Choroid plexus epithelial cell (primary cell): ENCODE measurements at regions not wholly inside any gene's neighbourhood (a gene's known extent, or its start where the extent isn't known, plus 50 kb on each side); places are given as distances from the start of the nearest gene placed in this dataset.

Experiments used
- DNase-seq: peaks from one replicate; pipeline ENCODE4 v3.0.0-alpha.2; 2010; ENCODE audit warnings: low read depth
- H3K4me3 ChIP-seq: 2 replicates; pipeline ENCODE4 v1.5.1; 2011; ENCODE audit warnings: low read depth, mild to moderate bottlenecking, control low read depth, low read length, moderate library complexity
- TF ChIP-seq, protein P1 (sequence below): conservative IDR thresholded peaks from 2 replicates; pipeline ENCODE4 v1.5.1; 2011; ENCODE audit warnings: low read depth, mild to moderate bottlenecking, control low read depth, inconsistent platforms, low read length, moderate library complexity

DNA sequence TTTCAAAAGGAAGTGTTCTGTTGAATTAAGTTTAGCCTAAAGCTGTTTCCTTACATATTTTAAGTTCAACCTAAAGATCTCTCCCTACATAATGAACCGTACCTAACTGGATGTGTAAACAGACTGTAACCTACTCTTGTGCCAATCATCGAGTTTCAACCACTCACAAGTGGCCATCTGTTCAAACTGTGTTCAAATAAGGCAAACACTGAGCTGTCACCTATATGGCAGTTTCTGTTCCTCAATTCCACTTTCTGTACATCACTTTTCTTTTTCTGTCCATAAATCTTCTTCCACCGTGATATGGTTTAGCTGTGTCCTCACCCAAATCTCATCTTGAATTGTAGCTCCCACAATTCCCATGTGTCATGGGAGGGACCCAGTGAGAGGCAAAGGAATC lies 428.6 kb downstream of the HACE1 start:
- no peak for DNase-seq
- TF ChIP-seq, protein P1, sequence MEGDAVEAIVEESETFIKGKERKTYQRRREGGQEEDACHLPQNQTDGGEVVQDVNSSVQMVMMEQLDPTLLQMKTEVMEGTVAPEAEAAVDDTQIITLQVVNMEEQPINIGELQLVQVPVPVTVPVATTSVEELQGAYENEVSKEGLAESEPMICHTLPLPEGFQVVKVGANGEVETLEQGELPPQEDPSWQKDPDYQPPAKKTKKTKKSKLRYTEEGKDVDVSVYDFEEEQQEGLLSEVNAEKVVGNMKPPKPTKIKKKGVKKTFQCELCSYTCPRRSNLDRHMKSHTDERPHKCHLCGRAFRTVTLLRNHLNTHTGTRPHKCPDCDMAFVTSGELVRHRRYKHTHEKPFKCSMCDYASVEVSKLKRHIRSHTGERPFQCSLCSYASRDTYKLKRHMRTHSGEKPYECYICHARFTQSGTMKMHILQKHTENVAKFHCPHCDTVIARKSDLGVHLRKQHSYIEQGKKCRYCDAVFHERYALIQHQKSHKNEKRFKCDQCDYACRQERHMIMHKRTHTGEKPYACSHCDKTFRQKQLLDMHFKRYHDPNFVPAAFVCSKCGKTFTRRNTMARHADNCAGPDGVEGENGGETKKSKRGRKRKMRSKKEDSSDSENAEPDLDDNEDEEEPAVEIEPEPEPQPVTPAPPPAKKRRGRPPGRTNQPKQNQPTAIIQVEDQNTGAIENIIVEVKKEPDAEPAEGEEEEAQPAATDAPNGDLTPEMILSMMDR = no peak
- no peak overlapping the region for H3K4me3 ChIP-seq

DNA sequence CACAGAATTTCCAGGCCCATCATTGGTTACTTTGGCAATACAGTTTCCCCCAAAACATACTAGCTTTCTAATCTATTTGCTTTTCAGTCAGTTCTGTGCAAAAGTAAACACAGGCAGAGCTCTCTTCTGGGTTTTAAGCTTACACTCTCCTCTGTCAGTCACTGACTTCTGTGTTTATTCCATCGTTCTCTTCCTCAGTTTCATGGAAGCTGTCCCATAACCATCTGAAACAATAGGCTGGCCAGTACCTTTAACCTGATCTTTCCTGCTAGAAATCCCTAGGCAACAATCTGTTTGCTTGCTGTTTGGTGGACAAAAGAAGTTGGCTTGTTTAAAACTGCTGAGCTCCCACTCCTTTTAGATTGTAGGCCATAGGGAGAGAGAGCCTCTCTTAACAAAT lies 431.5 kb downstream of the HACE1 start:
- DNase-seq = no peak
- H3K4me3 ChIP-seq = no peak overlapping the region
- TF ChIP-seq, protein P1 = no peak

DNA sequence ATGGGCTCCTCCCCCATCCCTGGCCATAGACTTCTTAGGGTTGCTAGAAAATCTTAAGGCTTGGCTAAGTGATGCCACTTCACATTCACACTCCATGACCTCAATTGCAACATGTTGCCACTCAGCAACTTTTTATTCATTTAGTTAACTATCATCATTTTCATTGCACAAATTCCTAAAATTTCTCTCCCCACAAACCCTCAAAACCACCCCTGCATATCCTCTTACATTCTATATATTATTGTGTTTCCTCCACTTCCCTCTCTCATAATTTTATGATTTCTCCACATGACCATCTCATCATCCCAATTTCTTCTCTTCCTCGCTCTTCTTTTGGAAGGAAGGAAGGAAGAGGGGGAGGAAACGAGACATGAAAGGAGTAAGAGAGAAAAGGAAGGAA lies 436.0 kb downstream of the HACE1 start:
- no peak for DNase-seq
- H3K4me3 ChIP-seq = no peak overlapping the region
- TF ChIP-seq, protein P1 = no peak

DNA sequence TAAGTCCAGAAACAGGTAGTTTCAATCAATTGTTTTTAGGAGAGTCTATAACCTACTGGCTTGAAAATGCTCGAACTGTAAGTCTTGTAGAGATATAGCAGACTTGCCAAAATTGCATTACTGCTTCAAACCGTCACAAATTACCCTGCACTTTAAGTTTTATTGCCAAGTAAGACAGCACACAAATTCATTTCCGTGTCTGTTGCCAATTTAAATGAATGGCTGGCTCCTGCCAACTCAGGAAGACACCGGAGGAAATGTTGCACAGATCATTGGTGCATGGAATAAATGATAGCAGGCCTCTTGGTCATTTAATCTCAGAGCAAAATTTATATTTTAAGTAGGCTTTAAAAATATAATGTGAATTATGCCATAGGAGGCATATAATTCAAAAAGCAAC lies 438.1 kb downstream of the HACE1 start:
- TF ChIP-seq, protein P1 = no peak
- H3K4me3 ChIP-seq = no peak overlapping the region
- no peak for DNase-seq

DNA sequence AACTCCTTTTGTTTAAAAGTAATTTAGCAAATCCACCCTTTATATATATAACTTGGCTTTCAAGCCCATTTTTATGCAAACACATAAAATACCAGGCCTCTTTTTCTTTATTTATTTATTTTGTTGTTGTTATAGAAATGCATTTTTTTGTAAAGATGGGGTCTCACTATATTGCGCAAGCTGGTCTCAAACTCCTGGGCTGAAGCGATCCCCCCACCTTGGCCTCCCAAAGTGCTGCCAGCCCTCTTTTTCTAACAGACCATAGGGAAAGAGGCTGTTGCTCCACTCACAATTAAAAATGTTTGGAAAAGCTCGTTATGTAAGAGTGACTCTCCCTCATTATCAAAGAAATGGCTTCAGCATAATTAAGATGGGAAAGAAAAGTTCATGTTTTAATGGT lies 440.9 kb downstream of the HACE1 start:
- no peak overlapping the region for H3K4me3 ChIP-seq
- TF ChIP-seq, protein P1 = no peak
- DNase-seq = no peak

DNA sequence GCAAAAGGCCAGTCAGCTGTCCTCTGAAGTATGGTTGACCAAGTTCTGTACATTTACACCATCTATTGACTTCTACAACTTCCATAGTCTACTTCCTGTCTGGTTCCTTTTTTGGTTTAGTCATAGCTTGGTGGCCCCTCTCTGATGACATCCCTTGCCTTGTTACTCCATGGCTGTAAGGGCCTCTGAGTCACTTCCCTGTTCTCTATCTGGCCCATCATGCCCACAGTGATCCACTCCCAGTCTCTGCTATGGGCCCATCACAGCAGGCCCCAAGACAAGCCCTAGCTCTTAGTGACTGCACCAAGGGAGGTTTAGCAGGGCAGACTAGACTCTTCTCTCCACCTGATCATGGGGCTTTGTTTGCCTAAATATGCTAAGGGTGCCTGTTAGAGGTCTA lies 441.6 kb downstream of the HACE1 start:
- H3K4me3 ChIP-seq = no peak overlapping the region

DNA sequence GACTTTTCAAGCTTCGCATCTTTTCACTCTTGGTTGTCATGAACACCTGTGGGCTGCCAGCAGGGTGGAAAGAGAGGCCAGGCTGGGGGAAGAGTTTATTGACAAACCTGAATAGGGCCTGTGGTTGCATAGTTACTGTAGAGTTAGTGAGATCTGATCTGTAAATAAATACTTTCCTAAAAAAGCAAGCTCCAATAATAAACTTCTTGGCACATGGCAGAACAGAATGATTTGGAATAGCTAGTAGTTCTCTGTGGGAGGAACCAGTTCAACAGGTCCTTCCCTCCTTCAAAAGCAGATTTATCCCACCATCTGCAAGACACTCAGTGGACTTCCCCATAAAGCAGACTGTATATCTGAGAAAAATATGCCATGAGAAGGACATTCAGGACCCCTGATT lies 445.0 kb downstream of the HACE1 start:
- TF ChIP-seq, protein P1 = no peak
- H3K4me3 ChIP-seq = no peak overlapping the region

More for the DNA sequence above, 441.6 kb downstream of the HACE1 start:
- TF ChIP-seq, protein P1 = no peak
- DNase-seq = no peak

More for the DNA sequence above, 445.0 kb downstream of the HACE1 start:
- no peak for DNase-seq
